ENCODE measurements at regions not wholly inside any gene's neighbourhood (a gene's known extent, or its start where the extent isn't known, plus 50 kb on each side); places are given as distances from the start of the nearest gene placed in this dataset.

GRCh38 chr12:3988519-3989217, 115.5 kb upstream of the PARP11 start:
- no peak overlapping the region for H3K9ac ChIP-seq (ENCODE audit: low read length)
- H3K4ac ChIP-seq (ENCODE audit: low read depth in 1 of 2, low read length in 2 of 2): no peak overlapping the region
- H2AFZ ChIP-seq (ENCODE audit: low read depth, low read length): no peak overlapping the region
- no peak overlapping the region for H2BK12ac ChIP-seq (ENCODE audit: low read length in 2 of 2)
- no peak overlapping the region for H2AK5ac ChIP-seq (ENCODE audit: low read length, severe bottlenecking)
- H3K4me1 ChIP-seq (ENCODE audit: control insufficient read depth, insufficient read depth, low read depth, low read length): no peaks in the 10 kb centered on the region
- WGBS: 77% methylated on average over 3 of the region's 4 CpGs
- H3K27me3 ChIP-seq (ENCODE audit: control insufficient read depth in 1 of 2, insufficient read depth in 1 of 2, low read length in 2 of 2): peaks cover 32 to 51% of the 10 kb centered on the region in 2 experiments
- H3K18ac ChIP-seq (ENCODE audit: low read depth in 1 of 2, low read length in 2 of 2): no peak overlapping the region
- no peak overlapping the region for H3K4me2 ChIP-seq (ENCODE audit: low read length, poor library complexity, severe bottlenecking)
- no peak overlapping the region for H3K23ac ChIP-seq (ENCODE audit: low read length in 2 of 2)
- no peak for DNase-seq
- peaks cover 1% of the 10 kb centered on the region for H3K9me3 ChIP-seq (ENCODE audit: control insufficient read depth, low read length)
- H3K4me3 ChIP-seq (ENCODE audit: insufficient read depth in 1 of 2, low read depth in 1 of 2, low read length in 2 of 2): no peak overlapping the region
- no peaks in the 10 kb centered on the region for H3K36me3 ChIP-seq (ENCODE audit: control insufficient read depth in 1 of 2, insufficient read depth in 2 of 2, low read depth in 1 of 2, low read length in 2 of 2)
- H2BK5ac ChIP-seq (ENCODE audit: low read depth, low read length, poor library complexity, severe bottlenecking): no peak overlapping the region
- no peak overlapping the region for H2BK120ac ChIP-seq (ENCODE audit: low read depth, low read length)
- no peak overlapping the region for H4K91ac ChIP-seq (ENCODE audit: low read length)
- no peak overlapping the region for H3K14ac ChIP-seq (ENCODE audit: low read length in 2 of 2)
- H3K27ac ChIP-seq (ENCODE audit: low read length, poor library complexity, severe bottlenecking): no peak overlapping the region
- H3K79me1 ChIP-seq (replicated peaks; ENCODE audit: low read length, poor library complexity, severe bottlenecking): no peaks in the 10 kb centered on the region
- H4K8ac ChIP-seq (ENCODE audit: low read length): no peak overlapping the region
- no peak overlapping the region for H2BK15ac ChIP-seq (ENCODE audit: low read depth, poor library complexity, severe bottlenecking)

DNA sequence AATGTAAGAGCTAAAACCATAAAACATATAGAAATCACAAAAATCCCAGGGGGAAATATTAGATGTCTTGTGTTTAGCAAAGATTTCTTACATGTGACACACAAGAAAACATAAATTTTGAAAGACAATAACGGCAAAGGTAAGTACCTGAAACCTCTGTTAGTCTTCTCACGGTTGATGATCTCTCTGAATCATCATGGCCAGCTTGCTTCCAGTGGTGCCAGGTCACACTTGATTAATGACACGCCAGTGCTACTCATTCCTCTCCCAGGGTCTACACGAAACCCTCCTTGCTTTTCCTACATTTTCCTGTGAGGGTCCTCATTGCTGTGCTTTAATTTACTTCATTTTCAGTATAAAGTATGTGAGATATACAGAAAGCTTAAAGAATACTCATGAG, 114.4 kb upstream of the PARP11 start:
- no peak overlapping the region for H3K4ac ChIP-seq (ENCODE audit: low read depth in 1 of 2, low read length in 2 of 2)
- no peak overlapping the region for H3K4me3 ChIP-seq (ENCODE audit: insufficient read depth in 1 of 2, low read depth in 1 of 2, low read length in 2 of 2)
- H2BK15ac ChIP-seq (ENCODE audit: low read depth, poor library complexity, severe bottlenecking): no peak overlapping the region
- H3K79me1 ChIP-seq (replicated peaks; ENCODE audit: low read length, poor library complexity, severe bottlenecking): no peaks in the 10 kb centered on the region
- no peaks in the 10 kb centered on the region for H3K36me3 ChIP-seq (ENCODE audit: control insufficient read depth in 1 of 2, insufficient read depth in 2 of 2, low read depth in 1 of 2, low read length in 2 of 2)
- no peak overlapping the region for H3K23ac ChIP-seq (ENCODE audit: low read length in 2 of 2)
- no peaks in the 10 kb centered on the region for H3K4me1 ChIP-seq (ENCODE audit: control insufficient read depth, insufficient read depth, low read depth, low read length)
- peaks cover 8% of the 10 kb centered on the region for H3K9me3 ChIP-seq (ENCODE audit: control insufficient read depth, low read length)
- H3K14ac ChIP-seq (ENCODE audit: low read length in 2 of 2): no peak overlapping the region
- H3K9ac ChIP-seq (ENCODE audit: low read length): no peak overlapping the region
- no peak overlapping the region for H3K18ac ChIP-seq (ENCODE audit: low read depth in 1 of 2, low read length in 2 of 2)
- H3K27me3 ChIP-seq (ENCODE audit: control insufficient read depth in 1 of 2, insufficient read depth in 1 of 2, low read length in 2 of 2): peaks cover 21 to 40% of the 10 kb centered on the region in 2 experiments
- H3K27ac ChIP-seq (ENCODE audit: low read length, poor library complexity, severe bottlenecking): no peak overlapping the region
- no peak overlapping the region for H2BK120ac ChIP-seq (ENCODE audit: low read depth, low read length)
- no peak overlapping the region for H4K91ac ChIP-seq (ENCODE audit: low read length)
- H2AFZ ChIP-seq (ENCODE audit: low read depth, low read length): no peak overlapping the region
- H2AK5ac ChIP-seq (ENCODE audit: low read length, severe bottlenecking): no peak overlapping the region
- no peak overlapping the region for H4K8ac ChIP-seq (ENCODE audit: low read length)
- H2BK5ac ChIP-seq (ENCODE audit: low read depth, low read length, poor library complexity, severe bottlenecking): no peak overlapping the region
- H2BK12ac ChIP-seq (ENCODE audit: low read length in 2 of 2): no peak overlapping the region
- no peak overlapping the region for H3K4me2 ChIP-seq (ENCODE audit: low read length, poor library complexity, severe bottlenecking)
- no peak for DNase-seq
- WGBS: 82% methylated on average over 3 of the region's 4 CpGs

DNA sequence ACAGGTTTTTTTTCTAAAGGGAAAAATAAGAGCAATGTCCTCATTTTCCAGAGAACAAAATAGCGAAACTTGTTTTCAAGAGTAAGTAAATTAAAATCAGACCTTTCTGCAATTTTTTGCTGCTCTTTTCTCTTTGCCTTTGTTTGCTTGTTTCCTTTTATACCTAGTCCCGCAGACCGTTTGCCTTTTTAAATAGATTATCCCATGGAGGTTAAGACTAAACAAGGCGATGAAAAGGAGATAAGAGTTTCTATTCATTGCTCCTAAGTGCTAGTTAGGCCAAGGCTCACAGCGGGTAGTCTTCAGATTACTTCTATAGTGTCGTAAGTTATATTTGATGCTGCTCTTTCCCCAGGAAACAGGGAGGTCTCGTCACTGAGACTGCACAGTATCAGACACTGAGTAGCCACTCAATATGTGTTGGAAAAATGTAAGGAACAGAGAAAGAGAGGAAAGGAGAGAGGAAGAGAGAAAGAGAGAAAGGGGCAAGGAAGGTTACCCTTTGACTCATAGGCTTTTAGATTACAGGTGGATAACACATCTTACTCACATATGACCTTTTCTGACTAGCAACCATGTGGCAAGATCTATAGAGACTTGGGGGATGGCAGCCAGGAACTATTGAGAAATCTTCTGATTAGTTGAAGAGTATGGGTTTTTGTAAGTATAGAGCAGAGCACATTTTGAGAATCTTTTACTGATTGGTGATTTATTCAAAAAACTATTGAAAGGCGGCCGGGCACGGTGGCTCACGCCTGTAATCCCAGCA, 107.5 kb upstream of the PARP11 start:
- Histone ChIP-seq H2BK5ac (ENCODE audit: low read depth, low read length, poor library complexity, severe bottlenecking) (no peak overlapping the region), H3K27ac (ENCODE audit: low read length, poor library complexity, severe bottlenecking) (no peak overlapping the region), H3K36me3 (ENCODE audit: control insufficient read depth in 1 of 2, insufficient read depth in 2 of 2, low read depth in 1 of 2, low read length in 2 of 2) (no peaks in the 10 kb centered on the region), H4K91ac (ENCODE audit: low read length) (no peak overlapping the region), H3K79me1 (replicated peaks; ENCODE audit: low read length, poor library complexity, severe bottlenecking) (no peaks in the 10 kb centered on the region), H3K14ac (ENCODE audit: low read length in 2 of 2) (no peak overlapping the region), H3K4ac (ENCODE audit: low read depth in 1 of 2, low read length in 2 of 2) (no peak overlapping the region), H3K9me3 (ENCODE audit: control insufficient read depth, low read length) (peaks cover 18% of the 10 kb centered on the region), H2AFZ (ENCODE audit: low read depth, low read length) (no peak overlapping the region), H4K8ac (ENCODE audit: low read length) (no peak overlapping the region), H2AK5ac (ENCODE audit: low read length, severe bottlenecking) (no peak overlapping the region), H3K18ac (ENCODE audit: low read depth in 1 of 2, low read length in 2 of 2) (no peak overlapping the region), H3K23ac (ENCODE audit: low read length in 2 of 2) (no peak overlapping the region), H3K27me3 (ENCODE audit: control insufficient read depth in 1 of 2, insufficient read depth in 1 of 2, low read length in 2 of 2) (peaks cover 0 to 4% of the 10 kb centered on the region in 2 experiments), H3K4me1 (ENCODE audit: control insufficient read depth, insufficient read depth, low read depth, low read length) (no peaks in the 10 kb centered on the region), H3K4me2 (ENCODE audit: low read length, poor library complexity, severe bottlenecking) (no peak overlapping the region), H3K9ac (ENCODE audit: low read length) (no peak overlapping the region), H2BK15ac (ENCODE audit: low read depth, poor library complexity, severe bottlenecking) (no peak overlapping the region), H2BK12ac (ENCODE audit: low read length in 2 of 2) (no peak overlapping the region), H2BK120ac (ENCODE audit: low read depth, low read length) (no peak overlapping the region), H3K4me3 (ENCODE audit: insufficient read depth in 1 of 2, low read depth in 1 of 2, low read length in 2 of 2) (no peak overlapping the region)
- no peak for DNase-seq
- 73% methylated on average over 11 of the region's 11 CpGs for WGBS

DNA sequence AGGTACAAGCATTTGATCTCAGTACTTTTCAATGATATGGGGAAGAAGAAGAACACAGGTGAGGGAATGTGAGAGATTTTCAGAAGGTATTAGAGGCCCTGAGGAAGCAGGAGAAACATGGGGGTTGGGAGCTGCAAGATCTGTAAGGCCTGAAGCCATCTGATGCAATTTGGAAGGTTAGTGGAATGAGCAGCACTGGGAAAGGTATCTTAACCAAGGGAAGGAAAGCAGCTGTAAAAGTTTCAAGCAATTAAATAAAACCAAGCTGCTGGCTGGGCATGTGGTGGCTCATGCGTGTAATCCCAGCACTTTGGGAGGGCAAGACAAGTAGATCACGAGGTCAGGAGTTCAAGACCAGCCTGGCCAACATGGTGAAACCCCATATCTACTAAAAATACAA, 104.4 kb upstream of the PARP11 start:
- no CpG with 5 or more reads among the region's 2 CpGs for WGBS
- DNase-seq: no peak

More for the DNA sequence above, 104.4 kb upstream of the PARP11 start:
- Histone ChIP-seq H3K27ac (ENCODE audit: low read length, poor library complexity, severe bottlenecking) (no peak overlapping the region), H2BK12ac (ENCODE audit: low read length in 2 of 2) (no peak overlapping the region), H3K36me3 (ENCODE audit: control insufficient read depth in 1 of 2, insufficient read depth in 2 of 2, low read depth in 1 of 2, low read length in 2 of 2) (no peaks in the 10 kb centered on the region), H2BK120ac (ENCODE audit: low read depth, low read length) (no peak overlapping the region), H3K4me2 (ENCODE audit: low read length, poor library complexity, severe bottlenecking) (no peak overlapping the region), H3K27me3 (ENCODE audit: control insufficient read depth in 1 of 2, insufficient read depth in 1 of 2, low read length in 2 of 2) (peaks cover 0 to 10% of the 10 kb centered on the region in 2 experiments), H2AK5ac (ENCODE audit: low read length, severe bottlenecking) (no peak overlapping the region), H3K23ac (ENCODE audit: low read length in 2 of 2) (no peak overlapping the region), H4K91ac (ENCODE audit: low read length) (no peak overlapping the region), H2BK15ac (ENCODE audit: low read depth, poor library complexity, severe bottlenecking) (no peak overlapping the region), H2AFZ (ENCODE audit: low read depth, low read length) (no peak overlapping the region), H3K4me3 (ENCODE audit: insufficient read depth in 1 of 2, low read depth in 1 of 2, low read length in 2 of 2) (no peak overlapping the region), H3K9me3 (ENCODE audit: control insufficient read depth, low read length) (peaks cover 10% of the 10 kb centered on the region), H3K4me1 (ENCODE audit: control insufficient read depth, insufficient read depth, low read depth, low read length) (no peaks in the 10 kb centered on the region), H3K4ac (ENCODE audit: low read depth in 1 of 2, low read length in 2 of 2) (no peak overlapping the region), H4K8ac (ENCODE audit: low read length) (no peak overlapping the region), H3K9ac (ENCODE audit: low read length) (no peak overlapping the region), H3K18ac (ENCODE audit: low read depth in 1 of 2, low read length in 2 of 2) (no peak overlapping the region), H3K14ac (ENCODE audit: low read length in 2 of 2) (no peak overlapping the region), H3K79me1 (replicated peaks; ENCODE audit: low read length, poor library complexity, severe bottlenecking) (no peaks in the 10 kb centered on the region), H2BK5ac (ENCODE audit: low read depth, low read length, poor library complexity, severe bottlenecking) (no peak overlapping the region)

All from mesenchymal stem cell (in vitro differentiated cells and primary cell).